HCT116 (cell line): ENCODE measurements at regions not wholly inside any gene's neighbourhood (a gene's known extent, or its start where the extent isn't known, plus 50 kb on each side); places are given as distances from the start of the nearest gene placed in this dataset.

Experiments
- ATAC-seq: fragments of 200-7000 bp; cut with Tn5 transposase; 2 replicates; pipeline ENCODE4 v1.9.1; 2020; ENCODE audit warnings: mild to moderate bottlenecking, moderate library complexity
- BruUV-seq: library from RNA; stranded (reverse); fragments of 400-500 nt; replicated peaks from 2 replicates; lab custom pipeline; 2021; lab: Mats Ljungman, UMichigan
- CTCF ChIA-PET: fragments of 300-600 bp; sonication (Branson Sonifier 250); formaldehyde crosslinking; loops from one replicate; lab custom pipeline; 2021; ENCODE audit warnings: antibody characterized with exemption; lab: Charles Lee
- POLR2A ChIA-PET: fragments of 300-600, 350-600 bp; sonication (Branson Sonifier 250); formaldehyde crosslinking; loops from one replicate; lab custom pipeline; 2021; ENCODE audit warnings: antibody characterized with exemption; lab: Charles Lee
- RAD21 ChIA-PET, 2 experiments: fragments of 300-600 bp; sonication (Branson Sonifier 250); formaldehyde crosslinking; loops; one replicate each; lab custom pipeline; 2023; ENCODE audit warnings: low total read pairs in 2 of 2; ENCODE audit not compliant: uncharacterized antibody in 2 of 2, unreplicated experiment in 2 of 2, low non-redundant PET in 1 of 2; lab: Charles Lee
- DNase-seq: peaks from one replicate; pipeline ENCODE4 v3.0.0-alpha.2; 2010; ENCODE audit warnings: low read depth, low spot score
- H2AFZ ChIP-seq: fragments of 200-600 bp; shearing (Covaris generic), sonication (generic); 2 replicates; pipeline ENCODE4 v1.6.1; 2017; ENCODE audit warnings: low read depth, mixed run types, mixed read lengths, antibody characterized with exemption, low read length; ENCODE audit not compliant: poor library complexity, severe bottlenecking
- H3K27ac ChIP-seq: 2 replicates; pipeline ENCODE4 v1.5.1; 2012; ENCODE audit warnings: low read depth, low read length
- H3K27me3 ChIP-seq: fragments of 200-600 bp; sonication (generic); 2 replicates; pipeline ENCODE4 v1.6.1; 2016; ENCODE audit warnings: mixed run types, low read length, mixed read lengths; ENCODE audit not compliant: insufficient read depth
- H3K36me3 ChIP-seq, 2 experiments: fragments of 200-500 bp in 1 of 2; fragments of 200-600 bp in 1 of 2; sonication (Bioruptor generic) in 1 of 2; sonication (generic) in 1 of 2; 2 replicates each; pipeline versions ENCODE4 v1.5.1 to v1.6.1; 2014 to 2016; ENCODE audit warnings: low read length in 2 of 2, inconsistent platforms in 1 of 2, mixed read lengths in 1 of 2, mixed run types in 1 of 2; ENCODE audit not compliant: insufficient read depth in 2 of 2, control insufficient read depth in 1 of 2
- H3K4me1 ChIP-seq, 2 experiments: fragments of 200-600 bp in 1 of 2; sonication (generic) in 1 of 2; 2 replicates each; pipeline versions ENCODE4 v1.5.1 to v1.6.1; 2012 to 2017; ENCODE audit warnings: low read length in 2 of 2, inconsistent platforms in 1 of 2, mild to moderate bottlenecking in 1 of 2, mixed read lengths in 1 of 2, mixed run types in 1 of 2, moderate library complexity in 1 of 2; ENCODE audit not compliant: insufficient read depth in 2 of 2, control insufficient read depth in 1 of 2
- H3K4me2 ChIP-seq: fragments of 200-600 bp; sonication (generic); 2 replicates; pipeline ENCODE4 v1.6.1; 2017; ENCODE audit warnings: mixed run types, low read length, mixed read lengths
- H3K4me3 ChIP-seq, 2 experiments: fragments of 200-600 bp in 1 of 2; sonication (generic) in 1 of 2; replicated peaks in 1 of 2; 2 replicates each; pipeline ENCODE4 v1.5.1; 2011 to 2016; ENCODE audit warnings: low read length in 2 of 2, control low read depth in 1 of 2, low read depth in 1 of 2, mild to moderate bottlenecking in 1 of 2, mixed read lengths in 1 of 2, mixed run types in 1 of 2
- H3K79me2 ChIP-seq: fragments of 200-600 bp; sonication (generic); 2 replicates; pipeline ENCODE4 v1.6.1; 2017; ENCODE audit warnings: mild to moderate bottlenecking, mixed run types, low read length, moderate library complexity, mixed read lengths; ENCODE audit not compliant: insufficient read depth
- H3K9ac ChIP-seq: fragments of 200-600 bp; sonication (generic); 2 replicates; pipeline ENCODE4 v1.6.1; 2016; ENCODE audit warnings: low read length, mixed read lengths
- H3K9me2 ChIP-seq: fragments of 200-600 bp; sonication (generic), shearing (Covaris generic); 2 replicates; pipeline ENCODE4 v1.6.1; 2017; ENCODE audit warnings: mixed run types, mild to moderate bottlenecking, moderate library complexity; ENCODE audit not compliant: insufficient read depth
- H3K9me3 ChIP-seq, 2 experiments: fragments of 200-500 bp in 1 of 2; fragments of 200-600 bp in 1 of 2; sonication (Bioruptor generic) in 1 of 2; sonication (generic) in 1 of 2; 2 replicates each; pipeline ENCODE4 v1.6.1; 2014 to 2017; ENCODE audit warnings: low read length in 2 of 2, mixed read lengths in 2 of 2, inconsistent platforms in 1 of 2, low read depth in 1 of 2, mild to moderate bottlenecking in 1 of 2, mixed run types in 1 of 2, moderate library complexity in 1 of 2; ENCODE audit not compliant: control insufficient read depth in 1 of 2, insufficient read depth in 1 of 2
- H4K20me1 ChIP-seq: fragments of 200-600 bp; sonication (generic), shearing (Covaris generic); 2 replicates; pipeline ENCODE4 v1.6.1; 2017; ENCODE audit warnings: mixed run types, mild to moderate bottlenecking, moderate library complexity; ENCODE audit not compliant: insufficient read depth
- CBX3 ChIP-seq: IDR thresholded peaks from 2 replicates; pipeline ENCODE4 v1.6.1; 2012; ENCODE audit warnings: low read depth
- CEBPB ChIP-seq: IDR thresholded peaks from 2 replicates; pipeline ENCODE4 v1.6.1; 2012; ENCODE audit warnings: low read depth
- ELF1 ChIP-seq: IDR thresholded peaks from 2 replicates; pipeline ENCODE4 v1.6.1; 2012; ENCODE audit warnings: low read depth, borderline replicate concordance
- EZH2 ChIP-seq: fragments of 200-600 bp; sonication (generic); IDR thresholded peaks from 2 replicates; pipeline ENCODE4 v1.6.1; 2017; ENCODE audit warnings: antibody characterized with exemption, mixed run types
- MAX ChIP-seq: IDR thresholded peaks from 2 replicates; pipeline ENCODE4 v1.6.1; 2012
- POLR2AphosphoS5 ChIP-seq: IDR thresholded peaks from 2 replicates; pipeline ENCODE4 v1.6.1; 2011; ENCODE audit warnings: mild to moderate bottlenecking, low read depth, low read length, moderate library complexity
- TCF7L2 ChIP-seq: IDR thresholded peaks from 2 replicates; pipeline ENCODE4 v1.7.0; 2011; ENCODE audit warnings: borderline replicate concordance, inconsistent platforms; ENCODE audit not compliant: insufficient read depth, insufficient read length; ENCODE audit errors: extremely low read depth
- YY1 ChIP-seq: IDR thresholded peaks from 2 replicates; pipeline ENCODE4 v1.6.1; 2011; ENCODE audit warnings: low read length, low read depth, moderate library complexity, mild to moderate bottlenecking; ENCODE audit not compliant: insufficient replicate concordance; ENCODE audit errors: extremely low read depth
- ZNF274 ChIP-seq: fragments of 200-500 bp; sonication (Bioruptor generic); IDR thresholded peaks from 2 replicates; pipeline ENCODE4 v1.6.1; 2014; ENCODE audit warnings: mild to moderate bottlenecking, low read depth, low read length, inconsistent platforms
- intact Hi-C: fragments of 100-400 bp; cut with micrococcal nuclease; formaldehyde crosslinking; loops from 2 replicates; pipeline ENCODE4 v1.10.0; 2022
- TF ChIP-seq, protein P1 (sequence below): IDR thresholded peaks from 2 replicates; pipeline ENCODE4 v1.6.1; 2012; ENCODE audit warnings: low read depth
- TF ChIP-seq, protein P2 (sequence below), 3 experiments: fragments of 200-600 bp in 1 of 3; sonication (generic) in 1 of 3; IDR thresholded peaks in 2 of 3; conservative IDR thresholded peaks in 1 of 3; 2 replicates each; pipeline ENCODE4 v1.5.1; 2012 to 2017; ENCODE audit warnings: low read depth in 2 of 3, low read length in 2 of 3, antibody characterized with exemption in 1 of 3, borderline replicate concordance in 1 of 3, control low read depth in 1 of 3, mild to moderate bottlenecking in 1 of 3, mixed read lengths in 1 of 3, mixed run types in 1 of 3, moderate library complexity in 1 of 3; ENCODE audit not compliant: insufficient read depth in 1 of 3
- TF ChIP-seq, protein P3 (sequence below): IDR thresholded peaks from 2 replicates; pipeline ENCODE4 v1.6.1; 2012
- TF ChIP-seq, protein P4 (sequence below): IDR thresholded peaks from 2 replicates; pipeline ENCODE4 v1.6.1; 2011; ENCODE audit warnings: mild to moderate bottlenecking, low read length, moderate library complexity; ENCODE audit not compliant: insufficient replicate concordance; ENCODE audit errors: extremely low read depth

DNA sequence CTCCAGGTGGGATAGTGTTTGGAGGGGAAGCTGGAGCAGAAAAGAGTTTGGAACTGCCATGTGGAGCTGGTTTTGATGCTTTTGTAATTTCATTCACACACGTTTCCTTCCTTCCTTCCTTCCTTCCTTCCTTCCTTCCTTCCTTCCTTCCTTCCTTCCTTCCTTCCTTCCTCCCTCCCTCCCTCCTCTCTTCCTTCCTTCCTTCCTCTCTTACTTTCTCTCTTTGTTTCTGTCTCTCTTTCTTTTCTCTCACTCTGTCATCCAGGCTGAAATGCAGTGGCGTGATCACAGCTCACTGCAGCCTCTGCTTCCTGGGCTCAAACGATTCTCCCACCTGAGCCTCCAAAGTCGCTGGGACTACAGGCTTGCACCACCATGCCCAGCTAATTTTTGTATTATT lies 168.0 kb upstream of the ARID2 start (continued):
- TF ChIP-seq ZNF274: no peak

GRCh38 chr12:45565590-45565989 lies 163.9 kb upstream of the ARID2 start:
- Histone ChIP-seq H2AFZ (no peak overlapping the region), H3K4me2 (no peak overlapping the region), H3K4me3 (no peak overlapping the region), H3K36me3 (no peaks in the 10 kb centered on the region), H3K9me2 (no peaks in the 10 kb centered on the region), H3K79me2 (no peaks in the 10 kb centered on the region), H3K4me1 (no peaks in the 10 kb centered on the region), H3K9me3 (no peaks in the 10 kb centered on the region), H3K27me3 (no peaks in the 10 kb centered on the region), H4K20me1 (no peaks in the 10 kb centered on the region), H3K9ac (no peak overlapping the region), H3K27ac (no peak overlapping the region)
- TF ChIP-seq ELF1 (no peak), TCF7L2 (no peak), MAX (no peak), CBX3 (no peak), POLR2AphosphoS5 (no peak), YY1 (no peak), CEBPB (no peak), EZH2 (no peak)
- TF ChIP-seq, protein P1, sequence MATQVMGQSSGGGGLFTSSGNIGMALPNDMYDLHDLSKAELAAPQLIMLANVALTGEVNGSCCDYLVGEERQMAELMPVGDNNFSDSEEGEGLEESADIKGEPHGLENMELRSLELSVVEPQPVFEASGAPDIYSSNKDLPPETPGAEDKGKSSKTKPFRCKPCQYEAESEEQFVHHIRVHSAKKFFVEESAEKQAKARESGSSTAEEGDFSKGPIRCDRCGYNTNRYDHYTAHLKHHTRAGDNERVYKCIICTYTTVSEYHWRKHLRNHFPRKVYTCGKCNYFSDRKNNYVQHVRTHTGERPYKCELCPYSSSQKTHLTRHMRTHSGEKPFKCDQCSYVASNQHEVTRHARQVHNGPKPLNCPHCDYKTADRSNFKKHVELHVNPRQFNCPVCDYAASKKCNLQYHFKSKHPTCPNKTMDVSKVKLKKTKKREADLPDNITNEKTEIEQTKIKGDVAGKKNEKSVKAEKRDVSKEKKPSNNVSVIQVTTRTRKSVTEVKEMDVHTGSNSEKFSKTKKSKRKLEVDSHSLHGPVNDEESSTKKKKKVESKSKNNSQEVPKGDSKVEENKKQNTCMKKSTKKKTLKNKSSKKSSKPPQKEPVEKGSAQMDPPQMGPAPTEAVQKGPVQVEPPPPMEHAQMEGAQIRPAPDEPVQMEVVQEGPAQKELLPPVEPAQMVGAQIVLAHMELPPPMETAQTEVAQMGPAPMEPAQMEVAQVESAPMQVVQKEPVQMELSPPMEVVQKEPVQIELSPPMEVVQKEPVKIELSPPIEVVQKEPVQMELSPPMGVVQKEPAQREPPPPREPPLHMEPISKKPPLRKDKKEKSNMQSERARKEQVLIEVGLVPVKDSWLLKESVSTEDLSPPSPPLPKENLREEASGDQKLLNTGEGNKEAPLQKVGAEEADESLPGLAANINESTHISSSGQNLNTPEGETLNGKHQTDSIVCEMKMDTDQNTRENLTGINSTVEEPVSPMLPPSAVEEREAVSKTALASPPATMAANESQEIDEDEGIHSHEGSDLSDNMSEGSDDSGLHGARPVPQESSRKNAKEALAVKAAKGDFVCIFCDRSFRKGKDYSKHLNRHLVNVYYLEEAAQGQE: no peak
- TF ChIP-seq, protein P2, sequence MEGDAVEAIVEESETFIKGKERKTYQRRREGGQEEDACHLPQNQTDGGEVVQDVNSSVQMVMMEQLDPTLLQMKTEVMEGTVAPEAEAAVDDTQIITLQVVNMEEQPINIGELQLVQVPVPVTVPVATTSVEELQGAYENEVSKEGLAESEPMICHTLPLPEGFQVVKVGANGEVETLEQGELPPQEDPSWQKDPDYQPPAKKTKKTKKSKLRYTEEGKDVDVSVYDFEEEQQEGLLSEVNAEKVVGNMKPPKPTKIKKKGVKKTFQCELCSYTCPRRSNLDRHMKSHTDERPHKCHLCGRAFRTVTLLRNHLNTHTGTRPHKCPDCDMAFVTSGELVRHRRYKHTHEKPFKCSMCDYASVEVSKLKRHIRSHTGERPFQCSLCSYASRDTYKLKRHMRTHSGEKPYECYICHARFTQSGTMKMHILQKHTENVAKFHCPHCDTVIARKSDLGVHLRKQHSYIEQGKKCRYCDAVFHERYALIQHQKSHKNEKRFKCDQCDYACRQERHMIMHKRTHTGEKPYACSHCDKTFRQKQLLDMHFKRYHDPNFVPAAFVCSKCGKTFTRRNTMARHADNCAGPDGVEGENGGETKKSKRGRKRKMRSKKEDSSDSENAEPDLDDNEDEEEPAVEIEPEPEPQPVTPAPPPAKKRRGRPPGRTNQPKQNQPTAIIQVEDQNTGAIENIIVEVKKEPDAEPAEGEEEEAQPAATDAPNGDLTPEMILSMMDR (IDR thresholded peaks at IDR 0.05 in 2 of 3, conservative IDR thresholded peaks at IDR 0.05 in 1 of 3; ENCODE audit: borderline replicate concordance in 1 of 3, insufficient read depth in 1 of 3, low read depth in 2 of 3, low read length in 2 of 3): no peak
- TF ChIP-seq, protein P3, sequence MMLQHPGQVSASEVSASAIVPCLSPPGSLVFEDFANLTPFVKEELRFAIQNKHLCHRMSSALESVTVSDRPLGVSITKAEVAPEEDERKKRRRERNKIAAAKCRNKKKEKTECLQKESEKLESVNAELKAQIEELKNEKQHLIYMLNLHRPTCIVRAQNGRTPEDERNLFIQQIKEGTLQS: no peak
- TF ChIP-seq, protein P4, sequence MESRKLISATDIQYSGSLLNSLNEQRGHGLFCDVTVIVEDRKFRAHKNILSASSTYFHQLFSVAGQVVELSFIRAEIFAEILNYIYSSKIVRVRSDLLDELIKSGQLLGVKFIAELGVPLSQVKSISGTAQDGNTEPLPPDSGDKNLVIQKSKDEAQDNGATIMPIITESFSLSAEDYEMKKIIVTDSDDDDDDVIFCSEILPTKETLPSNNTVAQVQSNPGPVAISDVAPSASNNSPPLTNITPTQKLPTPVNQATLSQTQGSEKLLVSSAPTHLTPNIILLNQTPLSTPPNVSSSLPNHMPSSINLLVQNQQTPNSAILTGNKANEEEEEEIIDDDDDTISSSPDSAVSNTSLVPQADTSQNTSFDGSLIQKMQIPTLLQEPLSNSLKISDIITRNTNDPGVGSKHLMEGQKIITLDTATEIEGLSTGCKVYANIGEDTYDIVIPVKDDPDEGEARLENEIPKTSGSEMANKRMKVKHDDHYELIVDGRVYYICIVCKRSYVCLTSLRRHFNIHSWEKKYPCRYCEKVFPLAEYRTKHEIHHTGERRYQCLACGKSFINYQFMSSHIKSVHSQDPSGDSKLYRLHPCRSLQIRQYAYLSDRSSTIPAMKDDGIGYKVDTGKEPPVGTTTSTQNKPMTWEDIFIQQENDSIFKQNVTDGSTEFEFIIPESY: no peak
- BruUV-seq: no TSS peak
- ChIA-PET POLR2A (no interaction called here), RAD21 (no interaction called here), CTCF (no interaction called here)
- intact Hi-C loops: no loop called here
- DNase-seq (no peak), ATAC-seq (no peak)
